K562 (cell line): ENCODE measurements at regions not wholly inside any gene's neighbourhood (a gene's known extent, or its start where the extent isn't known, plus 50 kb on each side); places are given as distances from the start of the nearest gene placed in this dataset.

Experiments
- COPS2 ChIP-seq: fragments of 450-650 bp; conservative IDR thresholded peaks from 2 replicates; pipeline ENCODE4 v1.6.1; 2016; ENCODE audit warnings: mild to moderate bottlenecking, moderate library complexity
- CTCF ChIP-seq, 3 experiments: IDR thresholded peaks in 2 of 3; conservative IDR thresholded peaks in 1 of 3; 2 replicates each; pipeline ENCODE4 v1.5.1; 2011 to 2012; ENCODE audit warnings: low read length in 3 of 3, mild to moderate bottlenecking in 3 of 3, control low read depth in 2 of 3, improper control_type of control experiment in 1 of 3, inconsistent platforms in 1 of 3, low read depth in 1 of 3, mixed read lengths in 1 of 3, moderate library complexity in 1 of 3; ENCODE audit not compliant: insufficient read depth in 2 of 3
- EZH2 ChIP-seq: IDR thresholded peaks from 2 replicates; pipeline ENCODE4 v1.6.1; 2012; ENCODE audit warnings: low read depth, mild to moderate bottlenecking, inconsistent platforms, low read length, borderline replicate concordance
- HDAC2 ChIP-seq: fragments of 450-650 bp; IDR thresholded peaks from 2 replicates; pipeline ENCODE4 v1.6.1; 2016; ENCODE audit warnings: mild to moderate bottlenecking
- HMG20B ChIP-seq: fragments of 250-450 bp; sonication (Bioruptor Pico); IDR thresholded peaks from 2 replicates; pipeline ENCODE4 v1.5.0; 2021; ENCODE audit warnings: mild to moderate bottlenecking
- MECOM ChIP-seq: fragments of 250-450 bp; sonication (Bioruptor Pico); IDR thresholded peaks from 2 replicates; pipeline ENCODE4 v1.8.0; 2022; ENCODE audit warnings: inconsistent platforms
- NR1H2 ChIP-seq: sonication (generic); formaldehyde crosslinking; IDR thresholded peaks from 2 replicates; pipeline ENCODE4 v1.4.0; 2020; ENCODE audit warnings: mild to moderate bottlenecking, missing genetic modification reagents
- POLR2A ChIP-seq: fragments of 450-650 bp; conservative IDR thresholded peaks from 2 replicates; pipeline ENCODE4 v1.6.1; 2016
- TF ChIP-seq, protein P1 (sequence below): fragments of 200-800 bp; sonication (Bioruptor generic); IDR thresholded peaks from 2 replicates; pipeline ENCODE4 v1.6.1; 2017; ENCODE audit warnings: missing genetic modification characterization, missing compliant biosample characterization

- TF ChIP-seq CTCF (IDR thresholded peaks at IDR 0.05 in 2 of 3, conservative IDR thresholded peaks at IDR 0.05 in 1 of 3; ENCODE audit: insufficient read depth in 2 of 3, low read depth in 1 of 3, low read length in 3 of 3) (no peak), EZH2 (no peak), NR1H2 (CRISPR knock-in tag) (no peak), COPS2 (no peak), HMG20B (CRISPR knock-in tag) (no peak), HDAC2 (no peak), POLR2A (no peak), MECOM (CRISPR knock-in tag) (no peak)
- TF ChIP-seq, protein P1, sequence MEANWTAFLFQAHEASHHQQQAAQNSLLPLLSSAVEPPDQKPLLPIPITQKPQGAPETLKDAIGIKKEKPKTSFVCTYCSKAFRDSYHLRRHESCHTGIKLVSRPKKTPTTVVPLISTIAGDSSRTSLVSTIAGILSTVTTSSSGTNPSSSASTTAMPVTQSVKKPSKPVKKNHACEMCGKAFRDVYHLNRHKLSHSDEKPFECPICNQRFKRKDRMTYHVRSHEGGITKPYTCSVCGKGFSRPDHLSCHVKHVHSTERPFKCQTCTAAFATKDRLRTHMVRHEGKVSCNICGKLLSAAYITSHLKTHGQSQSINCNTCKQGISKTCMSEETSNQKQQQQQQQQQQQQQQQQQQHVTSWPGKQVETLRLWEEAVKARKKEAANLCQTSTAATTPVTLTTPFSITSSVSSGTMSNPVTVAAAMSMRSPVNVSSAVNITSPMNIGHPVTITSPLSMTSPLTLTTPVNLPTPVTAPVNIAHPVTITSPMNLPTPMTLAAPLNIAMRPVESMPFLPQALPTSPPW, result no peak
Observed at GRCh38 chr4:152257601-152258066, 278.3 kb downstream of the FBXW7 start.
